Suppressor macrophage treated with lipopolysaccharide for 1 hour (primary cell): ENCODE measurements at regions not wholly inside any gene's neighbourhood (a gene's known extent, or its start where the extent isn't known, plus 50 kb on each side); places are given as distances from the start of the nearest gene placed in this dataset.
"Not testable (repeated sequence)": the region's sequence is repeated elsewhere in the genome, so short reads cannot be mapped to it uniquely, and the experiment has no call there.

ENCODE experiments used
- DNase-seq, 3 donors: peaks; one replicate each; pipeline ENCODE4 v3.0.0-alpha.2; 2020 to 2022

- no peak for DNase-seq
Observed at GRCh38 chr11:71150859-71151258, 101.5 kb downstream of the SHANK2 start.

- no peak for DNase-seq
Observed at GRCh38 chr11:71148716-71149115, 103.7 kb downstream of the SHANK2 start.

- DNase-seq, result no peak
Observed at GRCh38 chr11:71147331-71147730, 105.0 kb downstream of the SHANK2 start.

- DNase-seq, result no peak
Observed at GRCh38 chr11:71146846-71147245, 105.5 kb downstream of the SHANK2 start.

GRCh38 chr11:71145988-71146824 lies 106.2 kb downstream of the SHANK2 start:
- no peak for DNase-seq

GRCh38 chr11:71145368-71145767 lies 107.0 kb downstream of the SHANK2 start:
- DNase-seq, result no peak

GRCh38 chr11:71144736-71145135 lies 107.6 kb downstream of the SHANK2 start:
- DNase-seq, result no peak

GRCh38 chr11:71144010-71144409 lies 108.4 kb downstream of the SHANK2 start:
- no peak for DNase-seq

- DNase-seq, result no peak
Observed at GRCh38 chr11:71140206-71140919, 112.0 kb downstream of the SHANK2 start.

- DNase-seq, result no peak
Observed at GRCh38 chr11:71139516-71140205, 112.7 kb downstream of the SHANK2 start.

GRCh38 chr11:71138737-71139425 lies 113.5 kb downstream of the SHANK2 start:
- DNase-seq, result no peak

GRCh38 chr11:71137376-71137775 lies 115.0 kb downstream of the SHANK2 start:
- DNase-seq, result no peak

GRCh38 chr11:71136095-71136845 lies 116.1 kb downstream of the SHANK2 start:
- DNase-seq, result no peak

- no peak for DNase-seq
Observed at GRCh38 chr11:71135112-71135511, 117.3 kb downstream of the SHANK2 start.

- DNase-seq, result no peak
Observed at GRCh38 chr11:71133946-71134345, 118.4 kb downstream of the SHANK2 start.

- DNase-seq, result no peak
Observed at GRCh38 chr11:71131861-71132260, 120.5 kb downstream of the SHANK2 start.

- no peak for DNase-seq
Observed at GRCh38 chr11:71130106-71130505, 122.3 kb downstream of the SHANK2 start.

- DNase-seq, result no peak
Observed at GRCh38 chr11:71129624-71130023, 122.8 kb downstream of the SHANK2 start.

GRCh38 chr11:71127806-71128205 lies 124.6 kb downstream of the SHANK2 start:
- DNase-seq, result no peak

- DNase-seq, result not testable (repeated sequence)
Observed at GRCh38 chr11:71126401-71126800, 126.0 kb downstream of the SHANK2 start.

- peak in 1 of 3 donors; percentile 13 for DNase-seq
Observed at GRCh38 chr11:71125150-71125549, 127.2 kb downstream of the SHANK2 start.

GRCh38 chr11:71124127-71124526 lies 128.2 kb downstream of the SHANK2 start:
- no peak for DNase-seq
